ENCODE measurements at regions not wholly inside any gene's neighbourhood (a gene's known extent, or its start where the extent isn't known, plus 50 kb on each side); places are given as distances from the start of the nearest gene placed in this dataset.
"Not testable (repeated sequence)": the region's sequence is repeated elsewhere in the genome, so short reads cannot be mapped to it uniquely, and the experiment has no call there.

DNA sequence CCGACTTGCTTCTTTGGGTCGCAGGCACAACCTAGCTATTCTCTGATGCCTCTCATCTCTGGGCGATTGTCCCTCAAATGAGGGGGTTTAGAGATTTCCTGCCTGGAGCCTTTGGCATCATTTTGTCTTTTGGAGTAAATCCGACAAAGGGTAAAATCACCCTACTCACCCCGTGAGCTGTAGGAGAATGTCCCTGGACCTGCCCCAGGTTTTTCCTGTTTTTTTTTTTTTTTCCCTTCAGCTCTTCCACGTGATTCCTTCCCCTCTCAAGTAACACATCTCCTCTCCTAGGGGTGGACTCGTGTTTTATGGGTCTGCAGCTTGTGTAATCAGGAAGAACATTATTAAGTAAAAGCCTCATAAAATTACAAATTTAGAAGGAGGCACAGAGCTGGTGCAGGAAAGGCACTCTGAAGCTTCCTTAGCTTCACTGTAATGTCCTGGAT lies 128.4 kb upstream of the ZNF746 start:
- intact Hi-C loops (cut with DNase I) = loop anchor here (10.0 kb wide), 1 partner anchor 131 kb away; the partner anchor contains the start of gene ZNF746
- H3K27ac ChIP-seq = peak overlapping the region; percentile 85
- no peak for DNase-seq

GRCh38 chr7:149625340-149625946 lies 127.8 kb upstream of the ZNF746 start:
- intact Hi-C loops (cut with DNase I) = loop anchor here (10.0 kb wide), 1 partner anchor 131 kb away; the partner anchor contains the start of gene ZNF746
- H3K36me3 ChIP-seq = no peaks in the 10 kb centered on the region
- H3K9me3 ChIP-seq = no peaks in the 10 kb centered on the region
- peak; percentile 69 for TF ChIP-seq CTCF (IDR thresholded peaks at IDR 0.05)
- peak; percentile 67 for DNase-seq
- H3K9ac ChIP-seq (ENCODE audit: low read depth in 2 of 2, low read length in 2 of 2) = peak overlapping the region; percentile 81 to 94
- H3K4me3 ChIP-seq = peak overlapping the region; percentile 99
- peaks cover 6% of the 10 kb centered on the region for H3K4me1 ChIP-seq
- peak overlapping the region; percentile 85 for H3K27ac ChIP-seq
- H3K27me3 ChIP-seq = no peaks in the 10 kb centered on the region

More for the DNA sequence above, 128.4 kb upstream of the ZNF746 start:
- Histone ChIP-seq H3K4me1 (peaks cover 6% of the 10 kb centered on the region), H3K27me3 (no peaks in the 10 kb centered on the region), H3K4me3 (no peak overlapping the region), H3K36me3 (no peaks in the 10 kb centered on the region), H3K9me3 (no peaks in the 10 kb centered on the region), H3K9ac (ENCODE audit: low read depth in 2 of 2, low read length in 2 of 2) (no peak overlapping the region)
- TF ChIP-seq CTCF (IDR thresholded peaks at IDR 0.05) = no peak

DNA sequence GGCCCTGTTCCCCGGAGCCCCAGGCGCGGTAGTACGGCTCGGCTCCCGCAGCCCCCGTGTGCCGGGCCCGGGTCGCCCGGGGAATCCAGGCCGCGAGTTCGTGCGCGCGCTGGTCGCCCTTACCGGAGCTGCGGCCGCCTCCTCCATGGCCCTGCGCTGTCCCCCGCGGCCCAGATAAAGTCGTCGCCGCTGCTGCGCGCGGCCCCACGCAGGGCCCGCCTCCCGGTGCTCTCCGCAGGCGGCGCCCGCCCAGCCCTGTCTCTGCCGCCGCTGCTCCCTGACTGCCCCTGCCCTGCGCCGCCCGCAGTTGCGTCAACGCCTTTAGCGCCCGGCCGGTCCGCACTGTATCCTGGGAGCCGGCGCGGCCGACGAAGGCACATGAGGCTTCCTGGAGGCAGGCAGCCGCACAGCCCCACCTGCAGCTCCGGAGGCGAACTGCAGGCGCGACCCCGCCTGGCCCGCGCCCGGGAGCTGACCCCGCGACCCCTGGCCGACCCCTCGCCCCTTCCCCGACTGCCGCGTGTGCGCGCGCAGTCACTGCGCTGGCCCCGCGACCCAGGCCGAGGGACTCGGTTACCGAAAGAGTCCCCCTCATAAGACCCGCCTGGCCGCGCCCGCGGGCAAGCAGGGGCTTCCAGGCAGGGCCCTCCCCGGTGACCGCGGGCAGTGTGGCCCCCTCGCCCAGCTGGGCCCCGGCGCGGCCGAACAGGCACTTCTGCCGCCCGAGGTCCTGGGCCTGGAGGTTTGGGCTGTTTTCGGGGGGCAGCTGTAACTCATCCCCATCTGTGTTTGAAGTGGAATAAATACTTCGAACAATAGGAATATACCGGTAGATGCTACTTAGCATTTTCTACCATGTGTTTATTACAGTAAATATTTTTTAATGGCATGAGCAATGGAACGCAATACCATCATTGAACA lies 127.1 kb upstream of the ZNF746 start:
- Histone ChIP-seq H3K27ac (peak overlapping the region; percentile 85), H3K4me3 (peak overlapping the region; percentile 99), H3K36me3 (peaks cover under 1% of the 10 kb centered on the region), H3K9me3 (no peaks in the 10 kb centered on the region), H3K9ac (ENCODE audit: low read depth in 2 of 2, low read length in 2 of 2) (peak overlapping the region; percentile 81 to 94), H3K4me1 (peaks cover 6% of the 10 kb centered on the region), H3K27me3 (no peaks in the 10 kb centered on the region)
- DNase-seq = peak; percentile 93
- intact Hi-C loops (cut with DNase I) = loop anchor here (10.0 kb wide), 1 partner anchor 130 kb away; the partner anchor contains the start of gene ZNF746
- peak; percentile 99 for TF ChIP-seq CTCF (IDR thresholded peaks at IDR 0.05)

GRCh38 chr7:149624006-149624405 lies 126.4 kb upstream of the ZNF746 start:
- no peak for TF ChIP-seq CTCF (IDR thresholded peaks at IDR 0.05)
- DNase-seq = peak; percentile 43
- Histone ChIP-seq H3K36me3 (peaks cover 6% of the 10 kb centered on the region), H3K27me3 (no peaks in the 10 kb centered on the region), H3K4me1 (peaks cover 6% of the 10 kb centered on the region), H3K9me3 (no peaks in the 10 kb centered on the region), H3K4me3 (peak overlapping the region; percentile 99), H3K27ac (peak overlapping the region; percentile 85), H3K9ac (ENCODE audit: low read depth in 2 of 2, low read length in 2 of 2) (peak overlapping the region; percentile 81 to 94)
- intact Hi-C loops (cut with DNase I) = loop anchor here (10.0 kb wide), 1 partner anchor 129 kb away; the partner anchor contains the start of gene ZNF746

- peak overlapping the region; percentile 81 to 94 for H3K9ac ChIP-seq (ENCODE audit: low read depth in 2 of 2, low read length in 2 of 2)
- peak overlapping the region; percentile 85 for H3K27ac ChIP-seq
- H3K27me3 ChIP-seq, H3K36me3 ChIP-seq, H3K9me3 ChIP-seq, H3K4me1 ChIP-seq: not testable (repeated sequence)
- intact Hi-C loops (cut with DNase I) = loop anchor here (10.0 kb wide), 1 partner anchor 129 kb away; the partner anchor contains the start of gene ZNF746
- H3K4me3 ChIP-seq = peak overlapping the region; percentile 99
- DNase-seq = peak; percentile 38
These were observed 125.8 kb upstream of the ZNF746 start for GRCh38 chr7:149623262-149623997.

Data from colonic mucosa (tissue), 4 donors.